SK-N-SH (cell line): ENCODE measurements at regions not wholly inside any gene's neighbourhood (a gene's known extent, or its start where the extent isn't known, plus 50 kb on each side); places are given as distances from the start of the nearest gene placed in this dataset.
"Not testable (repeated sequence)": the region's sequence is repeated elsewhere in the genome, so short reads cannot be mapped to it uniquely, and the experiment has no call there.

Experiments used
- CTCF ChIA-PET: fragments of 300-600, 350-600 bp; formaldehyde crosslinking; extraction: SDS; loops from one replicate; lab custom pipeline; 2021; lab: Yijun Ruan, JAX
- POLR2A ChIA-PET: fragments of 350-600 bp; sonication (Branson Sonifier 250); formaldehyde crosslinking; extraction: SDS; loops from one replicate; lab custom pipeline; 2020; ENCODE audit warnings: antibody characterized with exemption, inconsistent platforms; lab: Yijun Ruan, JAX
- DNase-seq: peaks from one replicate; pipeline ENCODE4 v3.0.0; 2012
- H2AFZ ChIP-seq: fragments of 200-600 bp; sonication (generic); 2 replicates; pipeline ENCODE4 v1.8.1; 2016; ENCODE audit warnings: antibody characterized with exemption, mild to moderate bottlenecking, low read depth
- H3F3A ChIP-seq: fragments of 200-600 bp; sonication (generic); replicated peaks from 2 replicates; pipeline ENCODE3; 2016; ENCODE audit warnings: antibody characterized with exemption, mild to moderate bottlenecking; ENCODE audit not compliant: insufficient read depth
- H3K27ac ChIP-seq, 2 experiments: fragments of 200-500 bp in 1 of 2; fragments of 200-600 bp in 1 of 2; sonication (Bioruptor generic) in 1 of 2; sonication (generic), shearing (Covaris generic) in 1 of 2; 2 replicates each; pipeline versions ENCODE4 v1.5.1 to v1.6.1; 2014 to 2016; ENCODE audit warnings: low read depth in 2 of 2, inconsistent platforms in 1 of 2, low read length in 1 of 2, mild to moderate bottlenecking in 1 of 2, mixed read lengths in 1 of 2
- H3K27me3 ChIP-seq: fragments of 200-600 bp; sonication (generic), shearing (Covaris generic); 2 replicates; pipeline ENCODE4 v1.6.1; 2016; ENCODE audit warnings: mixed run types; ENCODE audit not compliant: insufficient read depth
- H3K36me3 ChIP-seq, 2 experiments: fragments of 200-500 bp in 1 of 2; fragments of 200-600 bp in 1 of 2; sonication (Bioruptor generic) in 1 of 2; sonication (generic) in 1 of 2; replicated peaks in 1 of 2; 2 replicates each; pipeline versions ENCODE3 to v1.5.1; 2014 to 2016; ENCODE audit warnings: low read length in 1 of 2, mild to moderate bottlenecking in 1 of 2; ENCODE audit not compliant: insufficient read depth in 2 of 2, control insufficient read depth in 1 of 2
- H3K4me1 ChIP-seq, 2 experiments: fragments of 200-500 bp in 1 of 2; fragments of 200-600 bp in 1 of 2; sonication (Bioruptor generic) in 1 of 2; sonication (generic), shearing (Covaris generic) in 1 of 2; 2 replicates each; pipeline versions ENCODE4 v1.5.1 to v1.6.1; 2014 to 2016; ENCODE audit warnings: low read depth in 1 of 2, low read length in 1 of 2, mixed run types in 1 of 2; ENCODE audit not compliant: insufficient read depth in 2 of 2, control insufficient read depth in 1 of 2
- H3K4me2 ChIP-seq: fragments of 200-600 bp; sonication (generic), shearing (Covaris generic); 2 replicates; pipeline ENCODE4 v1.6.1; 2017; ENCODE audit warnings: mixed run types
- H3K4me3 ChIP-seq, 2 experiments: fragments of 200-500 bp in 1 of 2; fragments of 200-600 bp in 1 of 2; sonication (Bioruptor generic) in 1 of 2; sonication (generic), shearing (Covaris generic) in 1 of 2; 2 replicates each; pipeline versions ENCODE4 v1.5.1 to v1.8.1; 2014 to 2016; ENCODE audit warnings: low read depth in 2 of 2, inconsistent platforms in 1 of 2, low read length in 1 of 2, mild to moderate bottlenecking in 1 of 2, mixed read lengths in 1 of 2, moderate library complexity in 1 of 2
- H3K79me2 ChIP-seq: fragments of 200-600 bp; sonication (generic); 2 replicates; pipeline ENCODE4 v1.8.1; 2017; ENCODE audit warnings: mild to moderate bottlenecking; ENCODE audit not compliant: insufficient read depth
- H3K9ac ChIP-seq: fragments of 200-600 bp; sonication (generic); 2 replicates; pipeline ENCODE4 v1.6.1; 2017; ENCODE audit warnings: mixed run types
- H3K9me2 ChIP-seq: fragments of 200-600 bp; sonication (generic); 2 replicates; pipeline ENCODE4 v1.6.1; 2017; ENCODE audit warnings: mixed run types
- H3K9me3 ChIP-seq: fragments of 200-600 bp; sonication (generic); 2 replicates; pipeline ENCODE4 v1.6.1; 2017; ENCODE audit warnings: mixed run types, mild to moderate bottlenecking, moderate library complexity
- H4K20me1 ChIP-seq: fragments of 200-600 bp; sonication (generic); 2 replicates; pipeline ENCODE4 v1.6.1; 2017; ENCODE audit warnings: mild to moderate bottlenecking, mixed run types; ENCODE audit not compliant: insufficient read depth
- ELF1 ChIP-seq: IDR thresholded peaks from 2 replicates; pipeline ENCODE4 v1.4.0; 2012
- EP300 ChIP-seq, 2 experiments: IDR thresholded peaks; 2 replicates each; pipeline versions ENCODE4 v1.4.0 to v1.6.1; 2012; ENCODE audit warnings: borderline replicate concordance in 1 of 2, low read depth in 1 of 2, low read length in 1 of 2
- FOXM1 ChIP-seq: IDR thresholded peaks from 2 replicates; pipeline ENCODE4 v1.4.0; 2012; ENCODE audit warnings: low read depth, mild to moderate bottlenecking
- GABPA ChIP-seq: IDR thresholded peaks from 2 replicates; pipeline ENCODE4 v1.4.0; 2012; ENCODE audit warnings: low read depth, mild to moderate bottlenecking
- MXI1 ChIP-seq: IDR thresholded peaks from 2 replicates; pipeline ENCODE4 v1.6.1; 2012; ENCODE audit warnings: mild to moderate bottlenecking, low read depth, low read length, improper control_type of control experiment
- NRF1 ChIP-seq: IDR thresholded peaks from 2 replicates; pipeline ENCODE4 v1.6.1; 2012; ENCODE audit warnings: low read depth, mild to moderate bottlenecking, low read length
- POLR2AphosphoS5 ChIP-seq: IDR thresholded peaks from 2 replicates; pipeline ENCODE4 v1.6.1; 2012; ENCODE audit warnings: low read depth, low read length
- SIN3A ChIP-seq: IDR thresholded peaks from 2 replicates; pipeline ENCODE4 v1.6.1; 2012; ENCODE audit warnings: low read depth, mild to moderate bottlenecking, low read length, moderate library complexity, borderline replicate concordance
- TAF1 ChIP-seq: IDR thresholded peaks from 2 replicates; pipeline ENCODE4 v1.6.1; 2012; ENCODE audit warnings: low read depth, mild to moderate bottlenecking, low read length, moderate library complexity, borderline replicate concordance
- TCF12 ChIP-seq: IDR thresholded peaks from 2 replicates; pipeline ENCODE4 v1.4.0; 2012
- TEAD4 ChIP-seq: IDR thresholded peaks from 2 replicates; pipeline ENCODE4 v1.4.0; 2012; ENCODE audit warnings: mild to moderate bottlenecking, borderline replicate concordance; ENCODE audit not compliant: insufficient read depth
- YY1 ChIP-seq: IDR thresholded peaks from 2 replicates; pipeline ENCODE4 v1.4.0; 2012; ENCODE audit warnings: low read depth, mild to moderate bottlenecking
- WGBS: methylation state at CpG from one replicate; pipeline ENCODE4 v1.1.6; 2017; ENCODE audit warnings: low lambda C conversion rate; 5-methylcytosine and 5-hydroxymethylcytosine counted together
- TF ChIP-seq, protein P1 (sequence below): IDR thresholded peaks from 2 replicates; pipeline ENCODE4 v1.6.1; 2012; ENCODE audit warnings: mild to moderate bottlenecking, low read depth, low read length, moderate library complexity
- TF ChIP-seq, protein P2 (sequence below): IDR thresholded peaks from 2 replicates; pipeline ENCODE4 v1.4.0; 2012; ENCODE audit warnings: low read depth, borderline replicate concordance
- TF ChIP-seq, protein P3 (sequence below): IDR thresholded peaks from 2 replicates; pipeline ENCODE4 v1.4.0; 2012; ENCODE audit warnings: low read depth
- TF ChIP-seq, protein P4 (sequence below): fragments of 150-350 bp; IDR thresholded peaks from 2 replicates; pipeline ENCODE4 v1.6.1; 2017; ENCODE audit warnings: antibody characterized with exemption, low read length, low read depth, borderline replicate concordance

DNA sequence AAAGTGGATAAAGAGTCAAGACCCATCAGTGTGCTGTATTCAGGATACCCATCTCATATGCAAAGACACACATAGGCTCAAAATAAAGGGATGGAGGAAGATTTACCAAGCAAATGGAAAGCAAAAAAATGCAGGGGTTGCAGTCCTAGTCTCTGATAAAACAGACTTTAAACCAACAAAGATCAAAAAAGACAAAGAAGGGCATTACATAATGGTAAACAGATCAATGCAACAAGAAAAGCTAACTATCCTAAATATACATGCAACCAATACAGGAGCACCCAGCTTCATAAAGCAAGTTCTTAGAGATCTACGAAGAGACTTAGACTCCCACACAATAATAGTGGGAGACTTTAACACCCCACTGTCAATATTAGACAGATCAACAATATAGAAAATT is 66.7 kb upstream of the LIPC start:
- H3K4me2 ChIP-seq, H3K9me2 ChIP-seq, H4K20me1 ChIP-seq, POLR2A ChIA-PET, H3K9ac ChIP-seq, H3K4me3 ChIP-seq, CTCF ChIA-PET, H3F3A ChIP-seq, H2AFZ ChIP-seq, H3K79me2 ChIP-seq, DNase-seq, H3K9me3 ChIP-seq, H3K4me1 ChIP-seq, H3K27me3 ChIP-seq, H3K27ac ChIP-seq, H3K36me3 ChIP-seq: not testable (repeated sequence)
- 58% methylated on average over 1 of the region's 1 CpG for WGBS

DNA sequence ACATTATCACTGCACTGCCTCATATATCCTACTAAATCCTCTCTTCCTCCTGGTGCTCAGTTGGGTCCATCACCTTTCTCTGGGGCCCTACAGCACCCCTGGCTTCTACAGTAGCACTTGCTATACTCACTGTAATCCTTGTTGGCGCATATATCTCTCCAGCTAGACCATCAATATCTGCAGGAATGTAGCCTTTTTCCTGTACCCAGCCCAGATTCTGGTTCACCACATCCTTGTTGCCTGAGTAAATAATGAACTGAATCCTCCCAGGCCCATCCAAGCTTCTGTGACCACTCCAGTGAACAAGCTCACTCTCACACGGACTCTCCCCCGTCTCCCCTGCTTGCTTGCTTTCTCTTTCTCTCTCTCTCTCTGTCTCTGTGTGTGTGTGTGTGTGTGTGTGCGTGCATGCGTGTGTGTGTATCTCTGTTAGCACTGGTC is 62.5 kb upstream of the LIPC start:
- no peak overlapping the region for H3K4me2 ChIP-seq
- H2AFZ ChIP-seq: no peak overlapping the region
- H4K20me1 ChIP-seq: no peaks in the 10 kb centered on the region
- H3K79me2 ChIP-seq: no peaks in the 10 kb centered on the region
- no peaks in the 10 kb centered on the region for H3K36me3 ChIP-seq
- no peaks in the 10 kb centered on the region for H3K4me1 ChIP-seq
- no peak for DNase-seq
- TF ChIP-seq, protein P1, sequence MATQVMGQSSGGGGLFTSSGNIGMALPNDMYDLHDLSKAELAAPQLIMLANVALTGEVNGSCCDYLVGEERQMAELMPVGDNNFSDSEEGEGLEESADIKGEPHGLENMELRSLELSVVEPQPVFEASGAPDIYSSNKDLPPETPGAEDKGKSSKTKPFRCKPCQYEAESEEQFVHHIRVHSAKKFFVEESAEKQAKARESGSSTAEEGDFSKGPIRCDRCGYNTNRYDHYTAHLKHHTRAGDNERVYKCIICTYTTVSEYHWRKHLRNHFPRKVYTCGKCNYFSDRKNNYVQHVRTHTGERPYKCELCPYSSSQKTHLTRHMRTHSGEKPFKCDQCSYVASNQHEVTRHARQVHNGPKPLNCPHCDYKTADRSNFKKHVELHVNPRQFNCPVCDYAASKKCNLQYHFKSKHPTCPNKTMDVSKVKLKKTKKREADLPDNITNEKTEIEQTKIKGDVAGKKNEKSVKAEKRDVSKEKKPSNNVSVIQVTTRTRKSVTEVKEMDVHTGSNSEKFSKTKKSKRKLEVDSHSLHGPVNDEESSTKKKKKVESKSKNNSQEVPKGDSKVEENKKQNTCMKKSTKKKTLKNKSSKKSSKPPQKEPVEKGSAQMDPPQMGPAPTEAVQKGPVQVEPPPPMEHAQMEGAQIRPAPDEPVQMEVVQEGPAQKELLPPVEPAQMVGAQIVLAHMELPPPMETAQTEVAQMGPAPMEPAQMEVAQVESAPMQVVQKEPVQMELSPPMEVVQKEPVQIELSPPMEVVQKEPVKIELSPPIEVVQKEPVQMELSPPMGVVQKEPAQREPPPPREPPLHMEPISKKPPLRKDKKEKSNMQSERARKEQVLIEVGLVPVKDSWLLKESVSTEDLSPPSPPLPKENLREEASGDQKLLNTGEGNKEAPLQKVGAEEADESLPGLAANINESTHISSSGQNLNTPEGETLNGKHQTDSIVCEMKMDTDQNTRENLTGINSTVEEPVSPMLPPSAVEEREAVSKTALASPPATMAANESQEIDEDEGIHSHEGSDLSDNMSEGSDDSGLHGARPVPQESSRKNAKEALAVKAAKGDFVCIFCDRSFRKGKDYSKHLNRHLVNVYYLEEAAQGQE: no peak
- TF ChIP-seq TEAD4 (no peak), TCF12 (no peak), GABPA (no peak), ELF1 (no peak), NRF1 (no peak), SIN3A (no peak), MXI1 (no peak), EP300 (IDR thresholded peaks at IDR 0.05; ENCODE audit: borderline replicate concordance in 1 of 2, low read depth in 1 of 2, low read length in 1 of 2) (no peak), TAF1 (no peak), FOXM1 (no peak), POLR2AphosphoS5 (no peak), YY1 (no peak)
- TF ChIP-seq, protein P2, sequence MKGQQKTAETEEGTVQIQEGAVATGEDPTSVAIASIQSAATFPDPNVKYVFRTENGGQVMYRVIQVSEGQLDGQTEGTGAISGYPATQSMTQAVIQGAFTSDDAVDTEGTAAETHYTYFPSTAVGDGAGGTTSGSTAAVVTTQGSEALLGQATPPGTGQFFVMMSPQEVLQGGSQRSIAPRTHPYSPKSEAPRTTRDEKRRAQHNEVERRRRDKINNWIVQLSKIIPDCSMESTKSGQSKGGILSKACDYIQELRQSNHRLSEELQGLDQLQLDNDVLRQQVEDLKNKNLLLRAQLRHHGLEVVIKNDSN: no peak
- TF ChIP-seq, protein P3, sequence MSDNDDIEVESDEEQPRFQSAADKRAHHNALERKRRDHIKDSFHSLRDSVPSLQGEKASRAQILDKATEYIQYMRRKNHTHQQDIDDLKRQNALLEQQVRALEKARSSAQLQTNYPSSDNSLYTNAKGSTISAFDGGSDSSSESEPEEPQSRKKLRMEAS: no peak
- TF ChIP-seq, protein P4, sequence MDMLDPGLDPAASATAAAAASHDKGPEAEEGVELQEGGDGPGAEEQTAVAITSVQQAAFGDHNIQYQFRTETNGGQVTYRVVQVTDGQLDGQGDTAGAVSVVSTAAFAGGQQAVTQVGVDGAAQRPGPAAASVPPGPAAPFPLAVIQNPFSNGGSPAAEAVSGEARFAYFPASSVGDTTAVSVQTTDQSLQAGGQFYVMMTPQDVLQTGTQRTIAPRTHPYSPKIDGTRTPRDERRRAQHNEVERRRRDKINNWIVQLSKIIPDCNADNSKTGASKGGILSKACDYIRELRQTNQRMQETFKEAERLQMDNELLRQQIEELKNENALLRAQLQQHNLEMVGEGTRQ: no peak
- H3K9me3 ChIP-seq: no peaks in the 10 kb centered on the region; the same call in 1 of the 2 replicates
- H3K4me3 ChIP-seq: no peak overlapping the region
- ChIA-PET POLR2A (no interaction called here), CTCF (no interaction called here)
- no peak overlapping the region for H3K9ac ChIP-seq
- WGBS: 55% methylated on average over 5 of the region's 5 CpGs
- no peaks in the 10 kb centered on the region for H3F3A ChIP-seq
- no peaks in the 10 kb centered on the region for H3K9me2 ChIP-seq
- no peak overlapping the region for H3K27ac ChIP-seq
- no peaks in the 10 kb centered on the region; the same call in 1 of the 2 replicates for H3K27me3 ChIP-seq
